Transverse colon (tissue), 4 donors: ENCODE measurements at regions not wholly inside any gene's neighbourhood (a gene's known extent, or its start where the extent isn't known, plus 50 kb on each side); places are given as distances from the start of the nearest gene placed in this dataset.

Experiments used
- DNase-seq: peaks from one replicate; pipeline ENCODE4 v3.0.0-alpha.2; 2019
- H3K27ac ChIP-seq, 4 donors: fragments of 200-600 bp; sonication (generic); 2 replicates each; pipeline ENCODE4 v1.5.1; 2016 to 2018; ENCODE audit warnings: inconsistent platforms in 4 of 4
- H3K27me3 ChIP-seq: fragments of 200-600 bp; sonication (generic); 2 replicates; pipeline ENCODE4 v1.5.1; 2017; ENCODE audit warnings: inconsistent platforms
- H3K36me3 ChIP-seq, 4 donors: fragments of 200-600 bp; sonication (generic); 2 replicates each; pipeline ENCODE4 v1.5.1; 2017 to 2019; ENCODE audit warnings: inconsistent platforms in 4 of 4
- H3K4me1 ChIP-seq, 4 donors: fragments of 200-600 bp; sonication (generic); 2 replicates each; pipeline ENCODE4 v1.5.1; 2017 to 2020; ENCODE audit warnings: inconsistent platforms in 4 of 4
- H3K4me3 ChIP-seq, 4 donors: fragments of 200-600 bp; sonication (generic); 1 replicate in 1 of 4; 2 replicates in 3 of 4; pipeline versions ENCODE4 v1.5.1 to v1.6.1; 2017 to 2019; ENCODE audit warnings: inconsistent platforms in 4 of 4
- H3K9me3 ChIP-seq, 2 donors: fragments of 200-600 bp; sonication (generic); 2 replicates each; pipeline ENCODE4 v1.5.1; 2017 to 2019; ENCODE audit warnings: inconsistent platforms in 2 of 2
- EP300 ChIP-seq: sonication (generic); formaldehyde crosslinking; IDR thresholded peaks from one replicate; pipeline ENCODE4 v1.6.1; 2017; ENCODE audit warnings: antibody characterized with exemption, low read depth
- POLR2A ChIP-seq: fragments of 450-650 bp; IDR thresholded peaks from one replicate; pipeline ENCODE4 v1.6.1; 2016; ENCODE audit warnings: antibody characterized with exemption, mild to moderate bottlenecking, moderate library complexity
- POLR2AphosphoS5 ChIP-seq, 3 donors: sonication (generic); formaldehyde crosslinking; IDR thresholded peaks; one replicate each; pipeline ENCODE4 v1.6.1; 2016; ENCODE audit warnings: antibody characterized with exemption in 3 of 3
- WGBS, 2 donors: methylation state at CpG; one replicate each; pipeline ENCODE4 v1.1.5; 2018; ENCODE audit warnings: low coverage in 1 of 2; 5-methylcytosine and 5-hydroxymethylcytosine counted together
- in situ Hi-C, 4 donors: fragments of 200-750 bp; cut with MboI; loops; one replicate each; pipeline versions ENCODE4 v1.15.0 to v1.15.1; 2017; ENCODE audit warnings: low sequenced_read_pairs in 3 of 4, low pct_ligation_motif_present in 1 of 4, low pct_unique_long_range_greater_than_20kb in 1 of 4
- intact Hi-C: fragments of 100-400 bp; cut with DNase I; formaldehyde crosslinking; loops from one replicate; pipeline ENCODE4 v1.15.1; 2023; ENCODE audit warnings: low total_unique reads
- TF ChIP-seq, protein P1 (sequence below), 5 experiments: fragments of 200-600 bp in 3 of 5; fragments of 450-650 bp in 2 of 5; sonication (generic) in 3 of 5; IDR thresholded peaks; 1 replicate in 2 of 5; 2 replicates in 3 of 5; pipeline ENCODE4 v1.5.1; 2016 to 2017; ENCODE audit warnings: antibody characterized with exemption in 5 of 5, inconsistent platforms in 3 of 5, mild to moderate bottlenecking in 2 of 5, moderate library complexity in 1 of 5

DNA sequence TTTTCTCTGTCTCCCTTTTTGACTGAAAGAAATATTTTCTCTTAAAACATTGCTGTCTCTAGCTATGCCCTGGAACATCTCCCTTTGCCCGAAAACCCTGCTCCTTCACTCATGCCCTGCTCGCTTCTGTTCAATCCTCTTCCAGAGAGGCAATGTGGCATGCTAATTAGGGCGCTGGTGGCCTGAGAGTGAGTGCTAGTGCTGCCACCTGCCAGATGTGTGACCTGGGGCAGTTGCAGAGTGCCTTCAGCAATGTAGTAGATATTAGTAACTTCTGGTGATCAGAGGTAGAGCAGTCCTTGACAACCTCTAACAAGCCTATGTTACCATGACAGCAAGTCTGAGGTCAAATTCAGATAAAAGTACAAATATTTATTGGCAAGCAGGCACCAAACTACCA lies 119.5 kb upstream of the OSMR start:
- 72 to 82% methylated on average over 2 to 3 of the region's 3 CpGs for WGBS, 2 donors
- DNase-seq: no peak
- Histone ChIP-seq H3K27ac (no peak overlapping the region), H3K27me3 (no peaks in the 10 kb centered on the region), H3K4me3 (no peak overlapping the region), H3K4me1 (no peaks in the 10 kb centered on the region), H3K36me3 (no peaks in the 10 kb centered on the region), H3K9me3 (no peaks in the 10 kb centered on the region)
- TF ChIP-seq, protein P1, sequence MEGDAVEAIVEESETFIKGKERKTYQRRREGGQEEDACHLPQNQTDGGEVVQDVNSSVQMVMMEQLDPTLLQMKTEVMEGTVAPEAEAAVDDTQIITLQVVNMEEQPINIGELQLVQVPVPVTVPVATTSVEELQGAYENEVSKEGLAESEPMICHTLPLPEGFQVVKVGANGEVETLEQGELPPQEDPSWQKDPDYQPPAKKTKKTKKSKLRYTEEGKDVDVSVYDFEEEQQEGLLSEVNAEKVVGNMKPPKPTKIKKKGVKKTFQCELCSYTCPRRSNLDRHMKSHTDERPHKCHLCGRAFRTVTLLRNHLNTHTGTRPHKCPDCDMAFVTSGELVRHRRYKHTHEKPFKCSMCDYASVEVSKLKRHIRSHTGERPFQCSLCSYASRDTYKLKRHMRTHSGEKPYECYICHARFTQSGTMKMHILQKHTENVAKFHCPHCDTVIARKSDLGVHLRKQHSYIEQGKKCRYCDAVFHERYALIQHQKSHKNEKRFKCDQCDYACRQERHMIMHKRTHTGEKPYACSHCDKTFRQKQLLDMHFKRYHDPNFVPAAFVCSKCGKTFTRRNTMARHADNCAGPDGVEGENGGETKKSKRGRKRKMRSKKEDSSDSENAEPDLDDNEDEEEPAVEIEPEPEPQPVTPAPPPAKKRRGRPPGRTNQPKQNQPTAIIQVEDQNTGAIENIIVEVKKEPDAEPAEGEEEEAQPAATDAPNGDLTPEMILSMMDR (IDR thresholded peaks at IDR 0.05): no peak
- TF ChIP-seq EP300: no peak
- TF ChIP-seq POLR2AphosphoS5 (IDR thresholded peaks at IDR 0.05): no peak
- TF ChIP-seq POLR2A: no peak
- intact Hi-C loops: no loop called here
- in situ Hi-C loops: no loop called here

DNA sequence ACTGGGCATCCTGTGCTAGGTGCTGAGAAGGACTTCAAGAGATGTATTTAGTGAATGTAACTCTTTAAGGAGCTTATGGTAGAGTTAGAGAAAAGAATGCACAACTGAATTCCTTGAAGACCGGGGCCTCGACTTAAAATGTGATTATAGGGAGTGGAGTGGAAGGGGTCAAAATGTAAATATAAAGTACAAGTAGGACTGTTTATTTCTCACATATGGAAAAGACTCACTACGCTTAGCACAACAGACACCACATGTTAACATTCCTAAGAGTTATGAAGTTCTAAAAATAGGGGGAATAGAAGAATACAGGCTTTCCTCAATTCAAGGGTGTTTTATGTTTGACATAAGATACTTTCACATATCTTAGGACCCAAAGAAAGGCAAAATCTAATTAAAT lies 117.8 kb upstream of the OSMR start:
- WGBS, 2 donors: 60% methylated on average over 2 to 3 of the region's 3 CpGs
- Histone ChIP-seq H3K9me3 (no peaks in the 10 kb centered on the region), H3K27me3 (no peaks in the 10 kb centered on the region), H3K4me3 (no peak overlapping the region), H3K36me3 (no peaks in the 10 kb centered on the region), H3K27ac (no peak overlapping the region), H3K4me1 (no peaks in the 10 kb centered on the region)
- in situ Hi-C loops (no loop called here), intact Hi-C loops (no loop called here)
- TF ChIP-seq, protein P1 (IDR thresholded peaks at IDR 0.05): no peak
- TF ChIP-seq POLR2A: no peak
- no peak for DNase-seq

DNA sequence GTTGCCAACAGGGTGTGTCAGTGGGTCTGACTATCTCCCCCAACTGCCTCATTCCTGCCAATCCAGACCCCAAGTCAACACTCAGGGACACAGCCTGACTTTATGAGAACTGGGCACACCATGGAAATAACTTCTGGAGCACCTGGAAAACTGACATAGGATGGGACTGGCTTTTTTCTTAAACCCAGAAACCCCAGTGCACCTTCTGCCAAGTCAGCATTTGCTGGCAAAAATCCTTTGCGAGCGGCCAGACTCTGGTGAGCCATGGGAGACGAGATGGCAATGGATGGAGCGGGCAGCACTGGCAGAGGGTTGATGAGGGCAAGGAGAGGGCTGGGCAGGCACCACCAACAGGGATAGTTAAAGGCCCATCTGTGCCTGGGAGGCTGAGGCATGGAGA lies 114.4 kb upstream of the OSMR start:
- WGBS, 2 donors: 48 to 70% methylated on average over 2 to 4 of the region's 4 CpGs
- no peaks in the 10 kb centered on the region for H3K27me3 ChIP-seq
- no peak for DNase-seq
- no peaks in the 10 kb centered on the region for H3K36me3 ChIP-seq
- intact Hi-C loops: no loop called here
- in situ Hi-C loops: no loop called here
- H3K4me3 ChIP-seq: no peak overlapping the region
- H3K4me1 ChIP-seq: no peaks in the 10 kb centered on the region
- TF ChIP-seq, protein P1 (IDR thresholded peaks at IDR 0.05): no peak
- TF ChIP-seq POLR2A: no peak
- TF ChIP-seq POLR2AphosphoS5 (IDR thresholded peaks at IDR 0.05): no peak
- TF ChIP-seq EP300: no peak
- no peaks in the 10 kb centered on the region for H3K9me3 ChIP-seq
- no peak overlapping the region for H3K27ac ChIP-seq

DNA sequence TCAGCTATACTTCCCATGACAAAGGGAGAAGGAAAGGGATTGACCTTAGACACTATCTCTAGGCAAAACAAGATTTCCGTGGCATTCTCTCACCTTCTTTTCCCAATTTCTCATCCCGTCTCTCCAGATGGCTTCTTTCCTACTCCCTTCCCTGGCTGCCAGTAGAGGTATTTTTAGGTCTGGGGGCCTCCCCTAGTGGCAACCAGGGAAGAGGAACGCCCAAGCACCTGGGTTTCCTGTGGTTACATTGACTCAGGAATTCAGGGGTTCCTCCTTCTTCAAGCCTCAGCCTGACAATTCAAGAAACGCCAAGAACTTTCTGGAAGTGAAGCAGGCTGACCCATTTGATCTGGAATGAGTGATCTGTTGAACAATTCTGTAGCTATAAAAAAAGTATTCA lies 111.5 kb upstream of the OSMR start:
- intact Hi-C loops (no loop called here), in situ Hi-C loops (no loop called here)
- Histone ChIP-seq H3K36me3 (no peaks in the 10 kb centered on the region), H3K4me3 (no peak overlapping the region), H3K4me1 (no peaks in the 10 kb centered on the region), H3K9me3 (no peaks in the 10 kb centered on the region), H3K27me3 (no peaks in the 10 kb centered on the region), H3K27ac (no peak overlapping the region)
- WGBS, 2 donors: 38 to 57% methylated on average over 2 to 4 of the region's 4 CpGs
- TF ChIP-seq POLR2A: no peak
- TF ChIP-seq, protein P1 (IDR thresholded peaks at IDR 0.05): no peak
- TF ChIP-seq EP300: no peak
- TF ChIP-seq POLR2AphosphoS5 (IDR thresholded peaks at IDR 0.05): no peak
- DNase-seq: no peak
